ENCODE measurements at regions not wholly inside any gene's neighbourhood (a gene's known extent, or its start where the extent isn't known, plus 50 kb on each side); places are given as distances from the start of the nearest gene placed in this dataset.

DNA sequence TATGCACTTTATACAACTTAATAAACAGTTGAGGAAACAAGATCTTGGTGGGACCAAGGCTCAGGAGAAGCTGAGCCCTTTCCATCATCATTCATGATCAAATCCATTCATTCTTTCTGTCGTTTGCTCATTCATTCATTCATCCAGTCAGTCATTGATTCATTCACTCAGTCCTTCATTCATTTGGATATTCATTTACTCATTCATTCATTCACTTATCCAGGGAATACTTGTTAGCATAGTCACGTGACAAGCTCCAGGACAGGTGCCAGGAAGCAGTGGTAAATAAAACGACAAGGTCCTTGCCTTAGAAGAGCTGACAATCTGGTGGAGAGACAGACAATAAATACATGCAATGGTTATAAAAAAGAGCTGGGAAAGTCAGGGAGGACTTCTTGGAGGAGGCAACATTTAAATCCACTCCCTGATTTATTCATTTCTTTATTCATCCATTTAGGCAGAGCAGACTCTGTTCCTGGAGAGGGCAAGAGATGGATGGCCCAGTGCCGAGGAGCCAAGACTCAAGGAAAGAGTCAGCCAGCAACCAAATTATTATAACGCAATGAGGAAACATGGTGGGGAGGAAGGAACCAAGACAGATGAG, 74.1 kb upstream of the CASZ1 start:
- Histone ChIP-seq H3K27me3 (peaks cover 0 to 9% (median 0%) of the 10 kb centered on the region in 4 donors), H3K9me3 (no peaks in the 10 kb centered on the region), H3K36me3 (no peaks in the 10 kb centered on the region), H3K27ac (no peak overlapping the region), H3K4me1 (peaks cover 13 to 16% (median 14%) of the 10 kb centered on the region in 4 donors), H3K4me3 (no peak overlapping the region)
- DNase-seq: no peak
- TF ChIP-seq, protein P1, sequence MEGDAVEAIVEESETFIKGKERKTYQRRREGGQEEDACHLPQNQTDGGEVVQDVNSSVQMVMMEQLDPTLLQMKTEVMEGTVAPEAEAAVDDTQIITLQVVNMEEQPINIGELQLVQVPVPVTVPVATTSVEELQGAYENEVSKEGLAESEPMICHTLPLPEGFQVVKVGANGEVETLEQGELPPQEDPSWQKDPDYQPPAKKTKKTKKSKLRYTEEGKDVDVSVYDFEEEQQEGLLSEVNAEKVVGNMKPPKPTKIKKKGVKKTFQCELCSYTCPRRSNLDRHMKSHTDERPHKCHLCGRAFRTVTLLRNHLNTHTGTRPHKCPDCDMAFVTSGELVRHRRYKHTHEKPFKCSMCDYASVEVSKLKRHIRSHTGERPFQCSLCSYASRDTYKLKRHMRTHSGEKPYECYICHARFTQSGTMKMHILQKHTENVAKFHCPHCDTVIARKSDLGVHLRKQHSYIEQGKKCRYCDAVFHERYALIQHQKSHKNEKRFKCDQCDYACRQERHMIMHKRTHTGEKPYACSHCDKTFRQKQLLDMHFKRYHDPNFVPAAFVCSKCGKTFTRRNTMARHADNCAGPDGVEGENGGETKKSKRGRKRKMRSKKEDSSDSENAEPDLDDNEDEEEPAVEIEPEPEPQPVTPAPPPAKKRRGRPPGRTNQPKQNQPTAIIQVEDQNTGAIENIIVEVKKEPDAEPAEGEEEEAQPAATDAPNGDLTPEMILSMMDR (IDR thresholded peaks at IDR 0.05): no peak
- TF ChIP-seq POLR2A (IDR thresholded peaks at IDR 0.05) (no peak), EP300 (IDR thresholded peaks at IDR 0.05) (no peak), POLR2AphosphoS5 (IDR thresholded peaks at IDR 0.05) (no peak)
- whole genome bisulfite sequencing, 2 donors: 58 to 60% methylated on average over 5 of the region's 5 CpGs
- ATAC-seq (ENCODE audit: low FRiP score in 2 of 2): no peak

DNA sequence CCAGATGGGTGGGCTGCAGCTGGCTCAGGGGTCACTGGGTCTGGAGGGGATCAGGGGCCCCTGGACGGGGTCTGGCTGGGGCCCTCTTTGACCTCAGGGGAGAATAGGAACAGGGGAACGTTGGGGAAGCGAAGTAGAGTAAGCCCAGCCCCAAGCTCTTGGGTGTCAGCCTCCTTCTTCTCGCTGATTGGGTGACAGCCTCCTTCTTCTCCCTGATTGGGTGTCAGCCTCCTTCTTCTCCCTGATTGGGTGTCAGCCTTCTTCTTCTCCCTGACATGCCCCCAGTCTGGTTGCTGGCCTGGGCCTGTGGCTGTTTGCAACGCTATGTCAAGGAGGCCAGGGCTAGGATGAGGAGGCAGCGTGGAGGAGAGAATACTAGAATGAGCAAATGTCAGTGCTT, 76.7 kb upstream of the CASZ1 start:
- WGBS, 2 donors: 85 to 89% methylated on average over 6 of the region's 6 CpGs
- ATAC-seq (ENCODE audit: low FRiP score in 2 of 2): no peak

DNA sequence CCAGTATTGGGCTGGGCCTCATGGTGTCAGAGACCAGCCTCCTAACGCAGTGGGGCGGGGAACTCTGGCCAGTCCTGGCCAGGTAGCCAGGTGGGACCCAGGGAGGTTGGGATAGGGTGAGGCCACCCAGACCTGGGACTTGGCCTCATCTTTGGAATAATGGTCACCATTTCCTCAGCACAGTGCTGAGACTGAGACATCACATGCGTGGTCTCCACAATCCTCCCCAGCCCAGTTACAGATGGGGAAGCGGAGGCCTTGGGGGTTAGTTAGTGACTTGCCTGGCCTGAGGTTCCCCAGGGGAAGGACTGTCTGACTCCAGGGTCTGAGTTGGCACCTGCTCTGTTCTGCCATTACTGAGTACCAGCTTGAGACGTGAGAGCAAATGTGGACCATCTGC, 77.9 kb upstream of the CASZ1 start:
- H3K4me3 ChIP-seq: no peak overlapping the region
- no peak for TF ChIP-seq POLR2AphosphoS5 (IDR thresholded peaks at IDR 0.05)
- TF ChIP-seq, protein P1 (IDR thresholded peaks at IDR 0.05): no peak
- TF ChIP-seq POLR2A (IDR thresholded peaks at IDR 0.05): no peak
- no peak for TF ChIP-seq EP300 (IDR thresholded peaks at IDR 0.05)
- DNase-seq (no peak), ATAC-seq (ENCODE audit: low FRiP score in 2 of 2) (no peak)
- H3K4me1 ChIP-seq: no peaks in the 10 kb centered on the region
- no peaks in the 10 kb centered on the region for H3K36me3 ChIP-seq
- 94% methylated on average over 3 to 5 of the region's 5 CpGs for WGBS, 2 donors
- no peak overlapping the region for H3K27ac ChIP-seq
- no peaks in the 10 kb centered on the region for H3K9me3 ChIP-seq
- H3K27me3 ChIP-seq: no peaks in the 10 kb centered on the region

More for the DNA sequence above, 76.7 kb upstream of the CASZ1 start:
- no peak for DNase-seq
- no peaks in the 10 kb centered on the region for H3K27me3 ChIP-seq
- TF ChIP-seq POLR2AphosphoS5 (IDR thresholded peaks at IDR 0.05) (no peak), EP300 (IDR thresholded peaks at IDR 0.05) (no peak), POLR2A (IDR thresholded peaks at IDR 0.05) (no peak)
- TF ChIP-seq, protein P1 (IDR thresholded peaks at IDR 0.05): no peak
- no peak overlapping the region for H3K27ac ChIP-seq
- H3K36me3 ChIP-seq: no peaks in the 10 kb centered on the region
- H3K4me3 ChIP-seq: no peak overlapping the region
- H3K4me1 ChIP-seq: no peaks in the 10 kb centered on the region
- no peaks in the 10 kb centered on the region for H3K9me3 ChIP-seq

DNA sequence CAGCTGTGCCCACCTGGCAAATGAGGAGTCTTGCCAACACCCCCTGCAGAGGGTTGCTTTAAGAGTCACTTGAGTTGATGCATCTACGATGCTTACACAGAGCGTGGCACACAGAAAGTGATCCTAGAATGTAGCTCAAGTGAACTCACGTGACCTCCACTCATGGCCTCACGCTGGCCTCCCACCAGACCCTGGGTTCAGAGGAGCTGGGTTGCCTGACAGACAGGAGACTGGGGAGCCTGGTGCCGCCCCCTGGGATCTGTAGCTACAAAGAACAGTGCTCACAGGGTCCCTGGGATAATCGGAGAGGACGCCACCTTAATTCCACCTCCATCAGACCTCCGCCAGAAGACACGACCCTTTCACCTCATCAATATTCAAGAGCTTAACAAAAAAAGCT, 81.4 kb upstream of the CASZ1 start:
- Histone ChIP-seq H3K27ac (no peak overlapping the region), H3K9me3 (no peaks in the 10 kb centered on the region), H3K4me1 (no peaks in the 10 kb centered on the region), H3K27me3 (no peaks in the 10 kb centered on the region), H3K36me3 (no peaks in the 10 kb centered on the region), H3K4me3 (no peak overlapping the region)
- no peak for TF ChIP-seq POLR2A (IDR thresholded peaks at IDR 0.05)
- ATAC-seq (ENCODE audit: low FRiP score in 2 of 2) (no peak), DNase-seq (no peak)
- WGBS, 2 donors: 72 to 74% methylated on average over 5 to 9 of the region's 9 CpGs

GRCh38 chr1:10878469-10878868, 82.0 kb upstream of the CASZ1 start:
- Histone ChIP-seq H3K9me3 (no peaks in the 10 kb centered on the region), H3K4me3 (no peak overlapping the region), H3K27me3 (no peaks in the 10 kb centered on the region), H3K4me1 (no peaks in the 10 kb centered on the region), H3K27ac (no peak overlapping the region), H3K36me3 (no peaks in the 10 kb centered on the region)
- 89 to 96% methylated on average over 7 of the region's 7 CpGs for WGBS, 2 donors
- DNase-seq (no peak), ATAC-seq (ENCODE audit: low FRiP score in 2 of 2) (no peak)
- TF ChIP-seq POLR2AphosphoS5 (IDR thresholded peaks at IDR 0.05) (no peak), EP300 (IDR thresholded peaks at IDR 0.05) (no peak)

DNA sequence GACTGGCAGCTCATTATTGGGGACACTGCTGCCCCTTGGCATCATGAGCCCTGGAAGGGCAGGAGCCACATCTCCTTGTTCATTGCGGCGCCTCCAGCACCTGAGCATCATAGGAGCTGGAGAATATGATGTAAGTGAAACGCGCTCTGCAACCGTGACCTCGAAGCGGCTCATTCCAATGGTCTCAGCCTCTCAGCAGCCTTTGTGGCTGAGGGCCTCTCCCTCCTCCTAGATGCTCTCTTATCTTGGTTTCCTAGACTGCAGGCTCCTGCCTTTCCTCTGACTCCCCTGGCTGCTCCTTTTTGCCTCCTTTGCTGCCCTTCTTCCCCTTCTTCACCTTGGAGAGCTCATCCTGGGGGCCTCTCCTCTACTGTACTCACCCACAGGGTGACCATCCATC, 83.6 kb upstream of the CASZ1 start:
- H3K27ac ChIP-seq: no peak overlapping the region
- H3K4me3 ChIP-seq: no peak overlapping the region
- TF ChIP-seq EP300 (IDR thresholded peaks at IDR 0.05) (no peak), POLR2AphosphoS5 (IDR thresholded peaks at IDR 0.05) (no peak), POLR2A (IDR thresholded peaks at IDR 0.05) (no peak)
- TF ChIP-seq, protein P1 (IDR thresholded peaks at IDR 0.05): no peak
- no peak for ATAC-seq (ENCODE audit: low FRiP score in 2 of 2)
- no peaks in the 10 kb centered on the region for H3K9me3 ChIP-seq
- H3K36me3 ChIP-seq: no peaks in the 10 kb centered on the region
- no peaks in the 10 kb centered on the region for H3K27me3 ChIP-seq
- no peaks in the 10 kb centered on the region for H3K4me1 ChIP-seq
- 84 to 88% methylated on average over 7 of the region's 7 CpGs for WGBS, 2 donors
- DNase-seq: no peak
